GM12875 (cell line): ENCODE measurements at regions not wholly inside any gene's neighbourhood (a gene's known extent, or its start where the extent isn't known, plus 50 kb on each side); places are given as distances from the start of the nearest gene placed in this dataset.

Experiments used
- H3K4me3 ChIP-seq: one replicate; pipeline ENCODE4 v1.5.1; 2011; ENCODE audit warnings: low read depth, low read length, control low read depth
- CTCF ChIP-seq: IDR thresholded peaks from 2 replicates; pipeline ENCODE4 v1.5.1; 2011; ENCODE audit warnings: low read depth, mild to moderate bottlenecking, control low read depth, inconsistent platforms, low read length, moderate library complexity, borderline replicate concordance; ENCODE audit not compliant: insufficient read depth

- no peak for TF ChIP-seq CTCF
- H3K4me3 ChIP-seq, result no peak overlapping the region
These were observed 84.6 kb upstream of the RPL34 start for GRCh38 chr4:108535757-108536156.

- no peak overlapping the region for H3K4me3 ChIP-seq
- TF ChIP-seq CTCF, result no peak
These were observed 86.5 kb upstream of the RPL34 start for GRCh38 chr4:108533876-108534275.

GRCh38 chr4:108533245-108533844, 87.0 kb upstream of the RPL34 start:
- no peak overlapping the region for H3K4me3 ChIP-seq
- no peak for TF ChIP-seq CTCF

- no peak overlapping the region for H3K4me3 ChIP-seq
- no peak for TF ChIP-seq CTCF
These were observed 87.6 kb upstream of the RPL34 start for GRCh38 chr4:108532738-108533137.

GRCh38 chr4:108532187-108532586, 88.2 kb upstream of the RPL34 start:
- TF ChIP-seq CTCF, result no peak
- H3K4me3 ChIP-seq, result no peak overlapping the region

- no peak overlapping the region for H3K4me3 ChIP-seq
- no peak for TF ChIP-seq CTCF
These were observed 88.9 kb upstream of the RPL34 start for GRCh38 chr4:108531461-108531860.

- no peak for TF ChIP-seq CTCF
- no peak overlapping the region for H3K4me3 ChIP-seq
These were observed 90.1 kb upstream of the RPL34 start for GRCh38 chr4:108529984-108530905.
